Sigmoid colon (tissue), 6 donors: ENCODE measurements at regions not wholly inside any gene's neighbourhood (a gene's known extent, or its start where the extent isn't known, plus 50 kb on each side); places are given as distances from the start of the nearest gene placed in this dataset.

ENCODE experiments used
- DNase-seq: peaks from one replicate; pipeline ENCODE4 v3.0.0-alpha.2; 2019
- H3K27ac ChIP-seq, 4 donors: fragments of 200-600 bp; sonication (generic); one replicate each; pipeline ENCODE4 v1.5.1; 2016 to 2019; ENCODE audit warnings: mild to moderate bottlenecking in 1 of 4
- H3K27me3 ChIP-seq, 3 donors: fragments of 200-600 bp; sonication (generic); one replicate each; pipeline ENCODE4 v1.5.1; 2019; ENCODE audit warnings: mild to moderate bottlenecking in 1 of 3
- H3K36me3 ChIP-seq, 4 donors: fragments of 200-600 bp; sonication (generic); one replicate each; pipeline ENCODE4 v1.5.1; 2016 to 2019
- H3K4me1 ChIP-seq, 4 donors: fragments of 200-600 bp; sonication (generic); one replicate each; pipeline ENCODE4 v1.5.1; 2017 to 2019
- H3K4me3 ChIP-seq, 4 donors: fragments of 200-600 bp; sonication (generic); one replicate each; pipeline ENCODE4 v1.5.1; 2017 to 2019; ENCODE audit warnings: mild to moderate bottlenecking in 2 of 4, moderate library complexity in 1 of 4
- H3K9me3 ChIP-seq, 4 donors: fragments of 200-600 bp in 3 of 4; sonication (generic) in 3 of 4; one replicate each; pipeline versions ENCODE4 v1.5.1 to v1.6.1; 2013 to 2019
- EP300 ChIP-seq, 4 donors: sonication (generic); formaldehyde crosslinking; IDR thresholded peaks; one replicate each; pipeline ENCODE4 v1.6.1; 2017; ENCODE audit warnings: antibody characterized with exemption in 4 of 4
- POLR2A ChIP-seq, 2 donors: fragments of 450-650 bp; IDR thresholded peaks; one replicate each; pipeline ENCODE4 v1.6.1; 2016; ENCODE audit warnings: antibody characterized with exemption in 2 of 2, mild to moderate bottlenecking in 2 of 2, moderate library complexity in 2 of 2
- POLR2AphosphoS5 ChIP-seq, 4 donors: sonication (generic); formaldehyde crosslinking; IDR thresholded peaks; one replicate each; pipeline ENCODE4 v1.6.1; 2017; ENCODE audit warnings: antibody characterized with exemption in 4 of 4
- WGBS, 2 donors: extraction: QIAGEN DNeasy Blood & Tissue Kit; methylation state at CpG; one replicate each; pipeline ENCODE4 v1.1.7; 2013; 5-methylcytosine and 5-hydroxymethylcytosine counted together
- intact Hi-C: fragments of 100-400 bp; cut with DNase I; formaldehyde crosslinking; loops from one replicate; pipeline ENCODE4 v1.15.1; 2023
- TF ChIP-seq, protein P1 (sequence below), 4 experiments: fragments of 450-650 bp in 3 of 4; fragments of 200-600 bp in 1 of 4; IDR thresholded peaks; one replicate each; pipeline ENCODE4 v1.5.1; 2016 to 2019; ENCODE audit warnings: antibody characterized with exemption in 4 of 4, mild to moderate bottlenecking in 3 of 4, moderate library complexity in 2 of 4
- donor health status: healthy with polysubstance abuse.
- donor health status: healthy.

DNA sequence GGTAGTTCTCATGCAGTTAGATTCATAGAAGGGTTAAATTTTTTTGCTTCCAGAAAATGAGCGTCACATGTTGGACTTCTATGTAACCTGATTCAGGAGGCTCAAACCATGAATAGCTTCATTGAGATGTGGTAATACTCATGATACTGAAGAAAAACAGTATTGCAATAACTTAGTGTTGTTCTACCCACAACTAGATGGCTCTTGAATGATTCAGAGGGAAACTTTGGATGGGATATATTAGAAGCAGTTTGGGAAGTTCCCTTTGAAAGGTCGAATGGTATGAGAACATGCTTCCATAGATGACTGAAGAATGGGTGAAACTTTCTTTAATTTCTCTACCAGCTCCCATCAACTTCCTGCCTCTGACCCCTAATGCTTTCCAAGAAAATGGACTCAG, 211.7 kb upstream of the PTGFR start:
- TF ChIP-seq, protein P1, sequence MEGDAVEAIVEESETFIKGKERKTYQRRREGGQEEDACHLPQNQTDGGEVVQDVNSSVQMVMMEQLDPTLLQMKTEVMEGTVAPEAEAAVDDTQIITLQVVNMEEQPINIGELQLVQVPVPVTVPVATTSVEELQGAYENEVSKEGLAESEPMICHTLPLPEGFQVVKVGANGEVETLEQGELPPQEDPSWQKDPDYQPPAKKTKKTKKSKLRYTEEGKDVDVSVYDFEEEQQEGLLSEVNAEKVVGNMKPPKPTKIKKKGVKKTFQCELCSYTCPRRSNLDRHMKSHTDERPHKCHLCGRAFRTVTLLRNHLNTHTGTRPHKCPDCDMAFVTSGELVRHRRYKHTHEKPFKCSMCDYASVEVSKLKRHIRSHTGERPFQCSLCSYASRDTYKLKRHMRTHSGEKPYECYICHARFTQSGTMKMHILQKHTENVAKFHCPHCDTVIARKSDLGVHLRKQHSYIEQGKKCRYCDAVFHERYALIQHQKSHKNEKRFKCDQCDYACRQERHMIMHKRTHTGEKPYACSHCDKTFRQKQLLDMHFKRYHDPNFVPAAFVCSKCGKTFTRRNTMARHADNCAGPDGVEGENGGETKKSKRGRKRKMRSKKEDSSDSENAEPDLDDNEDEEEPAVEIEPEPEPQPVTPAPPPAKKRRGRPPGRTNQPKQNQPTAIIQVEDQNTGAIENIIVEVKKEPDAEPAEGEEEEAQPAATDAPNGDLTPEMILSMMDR (IDR thresholded peaks at IDR 0.05): no peak
- TF ChIP-seq EP300 (IDR thresholded peaks at IDR 0.05) (no peak), POLR2AphosphoS5 (IDR thresholded peaks at IDR 0.05) (no peak), POLR2A (IDR thresholded peaks at IDR 0.05) (no peak)
- no peaks in the 10 kb centered on the region for H3K9me3 ChIP-seq
- H3K27me3 ChIP-seq: no peaks in the 10 kb centered on the region
- H3K36me3 ChIP-seq: no peaks in the 10 kb centered on the region
- peaks cover 0 to 11% (median 3%) of the 10 kb centered on the region in 4 donors for H3K4me1 ChIP-seq
- H3K27ac ChIP-seq: no peak overlapping the region
- intact Hi-C loops: no loop called here
- H3K4me3 ChIP-seq: no peak overlapping the region
- DNase-seq: no peak
- WGBS, 2 donors: 54 to 67% methylated on average over 2 of the region's 2 CpGs

DNA sequence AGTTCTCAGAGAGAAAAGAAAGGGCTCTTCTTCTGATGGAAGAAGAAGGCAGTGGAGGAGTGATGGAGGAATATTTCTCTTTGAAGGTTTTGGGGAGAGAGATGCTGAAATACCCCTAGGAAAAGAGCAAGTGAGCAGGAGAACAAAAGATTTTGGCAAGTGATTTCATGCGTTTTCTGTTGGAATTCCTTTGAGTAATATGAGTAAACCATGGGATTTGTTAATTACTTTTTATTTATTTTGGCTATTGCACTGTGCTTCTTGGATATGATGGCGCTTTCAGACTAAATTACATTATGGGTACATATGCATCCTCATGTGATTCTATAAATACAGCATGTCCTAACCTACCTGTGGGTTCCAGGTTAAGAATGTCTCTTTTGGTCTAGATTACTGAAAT, 210.1 kb upstream of the PTGFR start:
- peaks cover 0 to 6% (median 0%) of the 10 kb centered on the region in 4 donors for H3K4me1 ChIP-seq
- WGBS, 2 donors: 63 to 72% methylated on average over 2 of the region's 2 CpGs

DNA sequence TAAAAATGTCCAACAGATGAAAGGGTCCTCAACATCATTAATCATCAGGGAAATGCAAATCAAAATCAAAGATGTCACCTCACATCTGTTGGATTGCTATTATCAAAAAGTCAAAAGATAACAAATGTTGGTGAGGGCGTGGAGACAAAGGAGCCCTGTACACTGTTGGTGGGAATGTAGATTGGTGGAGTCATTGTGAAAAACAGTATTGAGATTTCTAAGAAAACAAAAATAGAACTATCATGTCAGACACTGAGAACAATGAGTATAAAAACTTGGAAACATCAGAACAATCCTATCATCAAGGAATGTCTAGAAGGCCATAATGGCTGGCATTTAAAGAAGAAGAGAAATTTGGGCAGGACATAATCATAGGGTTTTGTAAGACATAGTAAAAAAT, 209.2 kb upstream of the PTGFR start:
- 77 to 90% methylated on average over 1 of the region's 1 CpG for WGBS, 2 donors
- Histone ChIP-seq H3K27me3 (no peaks in the 10 kb centered on the region), H3K4me3 (no peak overlapping the region), H3K4me1 (no peaks in the 10 kb centered on the region), H3K36me3 (no peaks in the 10 kb centered on the region), H3K27ac (no peak overlapping the region), H3K9me3 (no peaks in the 10 kb centered on the region)
- intact Hi-C loops: no loop called here
- TF ChIP-seq EP300 (IDR thresholded peaks at IDR 0.05) (no peak), POLR2AphosphoS5 (IDR thresholded peaks at IDR 0.05) (no peak), POLR2A (IDR thresholded peaks at IDR 0.05) (no peak)
- TF ChIP-seq, protein P1 (IDR thresholded peaks at IDR 0.05): no peak
- DNase-seq: no peak

More for the DNA sequence above, 210.1 kb upstream of the PTGFR start:
- intact Hi-C loops: no loop called here
- Histone ChIP-seq H3K27me3 (no peaks in the 10 kb centered on the region), H3K27ac (no peak overlapping the region), H3K9me3 (no peaks in the 10 kb centered on the region), H3K4me3 (no peak overlapping the region), H3K36me3 (no peaks in the 10 kb centered on the region)
- no peak for DNase-seq
- TF ChIP-seq EP300 (IDR thresholded peaks at IDR 0.05): no peak
- no peak for TF ChIP-seq POLR2A (IDR thresholded peaks at IDR 0.05)
- TF ChIP-seq, protein P1 (IDR thresholded peaks at IDR 0.05): no peak
- TF ChIP-seq POLR2AphosphoS5 (IDR thresholded peaks at IDR 0.05): no peak

DNA sequence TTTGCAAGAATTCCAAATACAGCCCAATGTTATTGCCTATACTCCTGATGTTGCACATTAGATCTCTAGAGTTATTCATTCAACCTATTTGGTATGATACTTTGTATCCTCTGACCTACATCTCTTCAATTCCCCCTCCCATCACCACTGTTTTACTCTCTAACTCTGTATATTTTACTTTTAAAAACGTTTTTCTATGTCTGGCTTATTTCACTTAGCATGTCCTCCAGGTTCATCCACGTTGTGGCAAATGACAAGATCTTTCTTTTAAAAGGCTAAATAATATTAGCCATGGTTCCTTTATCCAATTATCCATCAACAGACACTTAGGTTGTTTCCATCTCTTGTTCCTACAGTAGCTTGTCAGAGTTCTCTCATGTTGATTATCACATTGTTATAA, 207.1 kb upstream of the PTGFR start:
- Histone ChIP-seq H3K4me1 (no peaks in the 10 kb centered on the region), H3K27me3 (no peaks in the 10 kb centered on the region), H3K9me3 (no peaks in the 10 kb centered on the region), H3K36me3 (no peaks in the 10 kb centered on the region), H3K27ac (no peak overlapping the region), H3K4me3 (no peak overlapping the region)
- intact Hi-C loops: no loop called here
- TF ChIP-seq, protein P1 (IDR thresholded peaks at IDR 0.05): no peak
- TF ChIP-seq EP300 (IDR thresholded peaks at IDR 0.05) (no peak), POLR2AphosphoS5 (IDR thresholded peaks at IDR 0.05) (no peak), POLR2A (IDR thresholded peaks at IDR 0.05) (no peak)
- WGBS, 2 donors: 49 to 56% methylated on average over 2 of the region's 2 CpGs
- no peak for DNase-seq

DNA sequence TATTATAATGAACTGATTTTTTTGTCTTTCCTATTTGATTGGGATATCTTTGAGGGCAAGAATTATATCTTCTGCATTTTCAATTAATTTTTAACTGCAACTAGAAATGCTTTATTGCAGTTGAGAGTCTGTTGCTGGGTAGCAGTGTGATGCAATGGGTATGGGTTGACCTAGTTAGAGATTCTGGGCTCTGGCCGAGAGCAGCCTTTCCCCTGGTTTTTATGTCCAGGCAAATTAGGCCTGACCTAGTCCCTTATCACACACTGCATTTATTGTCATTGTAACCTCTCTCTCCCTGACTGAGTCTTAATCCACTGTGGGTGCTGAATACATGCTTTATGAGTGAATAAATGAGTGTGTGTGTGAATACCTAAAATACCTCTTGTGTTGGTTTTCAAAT, 206.4 kb upstream of the PTGFR start:
- intact Hi-C loops: no loop called here
- Histone ChIP-seq H3K27ac (no peak overlapping the region), H3K4me3 (no peak overlapping the region), H3K9me3 (no peaks in the 10 kb centered on the region), H3K4me1 (no peaks in the 10 kb centered on the region), H3K36me3 (no peaks in the 10 kb centered on the region), H3K27me3 (no peaks in the 10 kb centered on the region)
- TF ChIP-seq, protein P1 (IDR thresholded peaks at IDR 0.05): no peak
- TF ChIP-seq EP300 (IDR thresholded peaks at IDR 0.05) (no peak), POLR2AphosphoS5 (IDR thresholded peaks at IDR 0.05) (no peak), POLR2A (IDR thresholded peaks at IDR 0.05) (no peak)
- WGBS, 2 donors: 22 to 51% methylated on average over 1 of the region's 1 CpG
- DNase-seq: peak; percentile 74
